HS-5 (cell line): ENCODE measurements at regions not wholly inside any gene's neighbourhood (a gene's known extent, or its start where the extent isn't known, plus 50 kb on each side); places are given as distances from the start of the nearest gene placed in this dataset.

ENCODE experiments used
- DNase-seq: peaks from one replicate; pipeline ENCODE4 v3.0.0-alpha.2; 2012; ENCODE audit warnings: low read depth

DNA sequence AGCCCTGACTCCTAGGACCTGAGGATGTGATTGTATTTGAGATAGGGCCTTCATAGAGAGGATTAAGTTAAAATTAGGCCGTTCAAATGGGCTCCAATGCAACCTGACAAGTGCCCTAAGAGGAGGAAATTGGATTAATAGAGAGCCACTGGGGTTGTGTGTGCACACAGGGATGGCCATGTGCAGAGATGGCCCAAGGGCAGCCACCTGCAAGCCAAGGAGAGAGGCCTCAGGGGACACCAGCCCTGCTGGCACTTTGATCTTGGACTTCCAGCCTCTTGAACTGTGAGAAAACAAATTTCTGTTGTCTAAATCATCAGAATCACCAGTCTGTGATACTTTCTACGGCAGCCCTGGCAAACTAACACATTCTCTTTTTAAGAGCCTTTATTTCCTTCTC, 598.8 kb downstream of the UTRN start:
- DNase-seq = no peak

DNA sequence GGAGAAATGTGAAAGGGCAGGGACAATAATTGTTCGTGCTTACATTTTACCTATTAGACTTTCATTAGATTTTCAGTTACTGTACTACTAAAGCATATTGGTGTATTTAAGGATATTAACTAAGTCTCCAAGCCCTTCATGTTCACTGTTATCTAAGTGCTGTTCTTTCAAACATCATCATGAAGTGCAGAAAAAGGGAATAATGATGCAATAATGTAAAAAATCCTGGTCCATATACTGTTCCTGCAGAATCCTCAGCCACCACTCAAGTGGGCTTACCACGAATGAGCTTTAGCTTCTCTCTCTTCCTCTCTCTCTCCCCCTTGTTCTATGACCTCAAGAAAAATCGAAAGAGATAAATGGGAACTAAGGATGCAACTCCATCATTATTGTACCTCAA, 600.7 kb downstream of the UTRN start:
- DNase-seq = no peak

DNA sequence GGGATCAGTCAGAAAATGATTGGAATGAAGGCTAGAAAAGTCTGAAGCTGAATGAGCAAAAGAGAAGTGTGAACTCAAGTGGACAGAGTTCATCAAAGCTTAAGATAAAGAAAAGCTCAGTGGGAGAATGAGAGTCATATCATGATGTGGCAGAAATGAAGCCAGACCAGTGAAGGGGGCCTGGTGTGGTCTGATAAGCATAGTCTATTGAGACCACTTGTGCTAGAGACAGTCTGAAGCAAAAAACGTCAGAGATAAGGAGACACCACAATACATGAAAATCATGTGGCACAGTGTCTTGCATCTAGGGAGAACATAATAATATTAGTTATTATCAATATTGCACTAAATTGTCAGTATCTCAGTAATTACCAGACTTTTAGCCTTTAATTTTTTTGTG, 601.5 kb downstream of the UTRN start:
- DNase-seq = no peak

DNA sequence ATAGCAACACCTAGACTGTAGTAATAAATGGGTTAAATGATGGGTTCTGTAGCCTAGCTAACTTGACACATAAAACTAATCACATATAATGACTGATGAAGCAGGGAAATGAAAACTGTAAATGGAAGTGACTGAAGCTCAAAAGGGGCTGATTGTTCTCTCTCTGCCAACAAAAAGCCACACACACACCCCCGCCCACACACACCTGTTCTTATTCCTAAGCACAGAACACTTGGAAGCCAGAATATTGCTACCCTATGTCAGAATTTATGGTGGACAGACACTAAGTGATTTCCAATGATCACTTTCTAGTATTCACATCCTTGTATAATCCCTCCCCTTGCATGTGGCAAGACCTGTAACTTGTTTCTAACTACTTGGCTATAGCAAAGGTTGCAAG, 603.5 kb downstream of the UTRN start:
- no peak for DNase-seq

DNA sequence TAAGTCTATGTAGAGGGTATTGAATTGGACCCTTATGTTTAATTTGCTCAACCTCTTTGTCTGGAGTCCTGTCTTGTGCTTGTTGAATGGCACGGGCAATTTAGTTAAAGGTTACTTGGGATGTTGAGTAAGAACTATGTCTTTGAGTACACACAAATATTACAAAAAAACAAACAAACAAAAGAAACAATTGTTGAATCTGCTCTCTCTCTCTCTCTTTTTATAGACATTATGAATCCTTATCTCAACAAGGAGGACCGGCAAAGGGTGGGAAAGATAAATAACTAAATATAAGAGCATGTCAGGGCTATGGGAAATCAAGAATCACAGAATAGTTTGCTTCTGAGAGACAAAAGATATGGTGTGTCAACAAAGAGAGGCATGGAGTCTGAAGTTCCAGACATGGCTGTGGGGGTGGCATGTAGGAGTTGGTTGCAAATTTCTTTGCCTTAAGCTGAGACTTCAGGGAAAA, 608.6 kb downstream of the UTRN start:
- DNase-seq = no peak

DNA sequence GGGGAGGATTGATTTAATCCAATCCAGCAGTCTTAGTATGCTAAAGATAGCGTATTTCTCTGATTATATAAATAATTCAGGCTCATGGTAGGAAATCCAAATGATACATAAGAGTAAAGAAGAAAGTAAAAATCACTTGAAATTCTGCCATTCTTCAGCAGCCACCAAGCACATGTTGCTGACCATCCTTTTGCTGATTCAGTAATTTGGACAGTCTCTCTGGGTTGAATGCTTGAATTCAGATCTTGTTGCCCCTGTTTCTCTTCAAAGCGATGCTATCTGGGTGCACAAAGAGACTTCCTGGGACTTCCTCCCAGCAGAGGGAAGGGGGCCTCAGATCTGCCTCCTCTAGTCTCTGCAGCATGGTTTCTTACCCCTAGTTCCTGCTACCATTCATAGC, 609.1 kb downstream of the UTRN start:
- no peak for DNase-seq

DNA sequence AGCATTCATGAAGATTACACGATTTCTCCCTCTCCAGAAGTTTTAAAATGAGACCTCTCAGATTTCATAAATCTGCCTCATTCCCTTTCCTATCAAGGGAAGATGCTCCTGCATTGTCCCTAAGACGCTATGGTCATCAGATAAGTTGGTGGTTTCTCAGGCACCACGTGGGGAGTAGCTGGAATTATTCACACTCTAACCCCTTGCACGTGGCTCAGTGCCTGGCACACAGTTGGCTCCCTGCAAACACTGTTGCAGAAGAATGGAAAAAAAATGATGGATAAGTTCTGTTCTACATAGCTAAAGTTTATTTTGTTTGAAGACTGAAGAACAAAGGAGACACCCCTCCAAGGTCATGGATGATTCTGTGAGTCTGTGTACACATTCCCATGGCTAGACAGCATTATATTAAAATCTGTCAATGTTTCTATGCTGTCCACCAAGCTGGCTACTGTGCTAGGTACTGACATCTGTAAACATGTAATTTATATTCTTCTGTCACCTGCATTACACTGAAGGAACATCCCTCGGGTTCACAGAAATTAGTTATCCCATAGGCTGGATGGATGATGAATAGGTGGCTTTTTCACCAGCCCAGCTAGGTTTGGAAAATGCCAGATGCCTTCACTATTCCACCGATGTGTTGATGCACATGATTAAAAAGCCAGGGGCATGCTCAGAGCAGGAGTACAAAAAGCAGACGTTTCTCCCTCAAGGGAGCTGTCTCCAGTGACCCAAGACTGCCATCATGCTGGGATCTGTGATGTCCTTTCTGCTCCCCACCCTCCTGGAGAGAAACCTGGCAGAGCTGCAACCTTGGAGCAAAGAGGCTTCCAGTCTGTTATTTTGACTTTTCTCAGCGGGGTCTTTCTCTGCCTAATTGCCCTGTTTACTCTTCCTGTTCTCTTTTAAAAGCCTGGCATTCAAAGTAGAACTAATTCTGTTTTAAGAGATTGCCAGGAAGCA, 610.5 kb downstream of the UTRN start:
- no peak for DNase-seq

DNA sequence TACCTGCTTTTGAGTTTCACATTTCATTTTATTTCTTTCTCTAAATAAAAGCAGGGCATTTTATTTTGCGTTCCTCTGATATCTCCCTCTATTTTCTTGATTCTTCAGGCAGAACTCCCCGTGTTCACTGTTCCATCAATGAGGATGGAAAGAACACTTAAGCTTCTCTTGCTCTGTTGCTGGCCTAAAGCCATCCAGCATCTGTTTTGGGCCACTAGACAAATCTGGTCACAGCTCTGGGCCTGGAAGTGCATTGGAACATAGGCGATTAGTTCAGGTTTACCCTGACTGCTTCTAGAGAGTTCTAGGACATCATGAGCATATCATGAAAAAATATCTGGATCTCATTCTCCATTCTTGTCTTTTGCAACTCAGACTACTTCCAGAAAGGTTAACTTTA, 611.2 kb downstream of the UTRN start:
- no peak for DNase-seq

DNA sequence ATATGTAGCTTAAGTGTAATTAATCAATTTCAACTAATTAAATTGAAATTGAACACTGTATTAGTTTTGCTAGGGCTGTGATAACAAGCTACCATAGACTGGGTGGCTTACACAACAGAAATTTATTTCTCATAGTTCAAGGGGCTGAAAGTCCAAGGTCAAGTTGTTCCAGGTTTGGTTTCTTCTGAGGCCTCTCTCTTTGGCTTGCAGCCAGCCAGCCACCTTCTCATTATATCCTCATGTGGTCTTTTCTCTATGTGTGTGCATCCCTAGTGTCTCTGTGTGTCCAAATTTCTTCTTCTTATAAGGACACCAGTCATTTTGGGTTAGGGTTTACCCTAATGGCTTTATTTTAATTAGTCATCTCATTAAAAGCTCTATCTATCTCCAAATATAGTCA, 611.7 kb downstream of the UTRN start:
- DNase-seq = no peak

DNA sequence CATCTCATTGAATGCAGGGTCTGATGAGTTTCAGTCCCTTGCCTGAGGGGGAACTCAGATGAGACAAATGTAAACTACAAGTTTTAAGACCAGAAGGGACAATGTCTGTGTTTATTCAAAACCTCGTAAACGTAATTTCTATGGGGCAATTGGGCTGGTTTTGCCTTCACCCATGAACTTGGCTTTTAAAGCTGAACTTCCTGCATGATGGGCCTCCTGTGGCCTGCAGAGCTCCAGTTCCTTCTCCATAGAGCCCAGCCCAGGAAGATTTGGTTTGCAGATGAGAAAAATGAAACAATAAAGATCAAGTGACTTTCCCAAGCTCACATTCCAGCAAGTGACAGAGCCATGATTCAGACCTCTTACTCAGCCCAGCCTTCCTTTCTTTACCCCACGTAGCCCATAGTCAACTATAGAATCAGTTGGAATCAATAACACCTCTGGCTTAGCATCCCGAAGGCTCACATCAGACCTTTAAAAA, 612.3 kb downstream of the UTRN start:
- DNase-seq = peak; percentile 95

DNA sequence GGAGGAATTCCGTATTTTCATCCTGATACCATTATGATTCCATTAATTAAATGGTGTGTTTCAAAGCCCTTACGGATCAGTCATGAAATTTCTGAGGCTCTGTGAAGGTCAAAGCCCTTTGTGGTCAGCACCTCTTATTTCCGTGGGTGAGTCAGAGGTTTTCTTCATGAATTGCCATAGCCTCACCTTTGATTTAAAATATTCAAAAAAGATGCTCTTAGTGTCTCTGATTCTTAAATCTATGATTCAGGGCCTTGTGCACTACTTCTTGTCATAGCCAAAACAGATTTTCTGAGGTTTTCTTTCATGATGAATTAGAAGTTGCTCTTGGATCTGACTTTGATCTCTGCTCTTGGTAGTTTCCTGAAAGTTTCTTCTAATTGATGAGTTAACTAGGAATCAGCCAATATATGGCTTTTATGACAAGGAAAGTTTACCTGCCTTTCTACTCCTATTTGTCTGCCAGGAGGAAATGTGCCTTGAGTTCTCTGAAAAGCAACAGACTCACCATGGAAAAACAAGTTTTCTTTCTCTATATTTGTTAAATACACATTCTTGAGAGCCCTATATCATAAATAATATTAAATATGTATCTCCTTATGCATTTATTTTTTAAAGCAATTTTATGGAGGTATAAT, 613.0 kb downstream of the UTRN start:
- DNase-seq = no peak

DNA sequence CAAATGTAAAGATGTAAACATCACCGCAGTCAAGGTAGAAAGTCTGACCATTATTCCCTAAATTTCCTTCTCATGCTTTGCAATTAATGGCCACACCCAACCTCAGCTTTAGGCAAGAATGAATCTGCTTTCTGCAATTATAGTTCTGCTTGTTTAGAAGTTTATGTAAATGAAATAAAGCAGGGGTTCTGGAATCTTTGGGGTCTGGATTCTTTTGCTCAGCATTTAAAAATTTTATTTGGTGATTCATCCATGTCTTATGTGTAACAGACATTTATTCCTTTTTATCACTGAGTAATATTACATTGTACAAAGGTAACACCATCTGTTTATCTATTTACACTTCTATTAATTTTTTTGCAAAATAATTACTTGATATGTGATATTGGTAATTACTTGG, 613.6 kb downstream of the UTRN start:
- no peak for DNase-seq

DNA sequence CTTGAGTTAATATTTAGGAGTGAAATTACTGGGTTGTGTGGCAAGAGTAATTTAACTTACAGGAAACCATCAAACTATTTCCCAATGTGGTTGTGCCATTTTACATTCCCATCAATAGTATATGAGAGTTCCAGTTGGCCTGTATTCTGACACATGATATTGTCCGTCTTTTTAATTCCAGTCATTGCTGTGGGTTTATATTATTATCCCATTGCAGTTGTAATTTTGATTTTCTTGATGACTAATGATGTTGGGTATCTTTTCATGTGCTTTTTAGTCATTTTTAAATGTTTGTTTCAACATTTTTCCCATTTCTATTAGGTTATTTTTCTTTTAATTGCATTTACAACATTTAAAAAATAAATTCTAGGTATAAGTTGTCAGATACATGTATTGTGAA, 614.0 kb downstream of the UTRN start:
- peak; percentile 73 for DNase-seq

DNA sequence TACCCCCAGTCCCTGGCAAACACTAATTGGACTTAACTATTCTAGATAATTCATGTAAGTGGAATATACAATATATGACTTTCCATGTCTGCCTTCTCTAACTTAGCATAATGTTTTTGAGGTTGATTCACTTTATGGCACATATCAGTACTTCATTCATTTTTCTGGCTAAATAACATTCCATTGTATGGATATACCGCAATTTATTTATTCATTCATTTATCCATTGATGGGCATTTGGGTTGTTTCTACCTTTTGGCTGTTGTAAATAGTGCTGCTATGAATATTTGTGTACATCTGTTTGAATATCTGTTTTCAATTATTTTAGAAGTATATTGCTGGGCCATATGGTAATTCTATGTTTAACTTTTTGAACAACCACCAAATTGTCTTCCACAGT, 616.3 kb downstream of the UTRN start:
- no peak for DNase-seq

DNA sequence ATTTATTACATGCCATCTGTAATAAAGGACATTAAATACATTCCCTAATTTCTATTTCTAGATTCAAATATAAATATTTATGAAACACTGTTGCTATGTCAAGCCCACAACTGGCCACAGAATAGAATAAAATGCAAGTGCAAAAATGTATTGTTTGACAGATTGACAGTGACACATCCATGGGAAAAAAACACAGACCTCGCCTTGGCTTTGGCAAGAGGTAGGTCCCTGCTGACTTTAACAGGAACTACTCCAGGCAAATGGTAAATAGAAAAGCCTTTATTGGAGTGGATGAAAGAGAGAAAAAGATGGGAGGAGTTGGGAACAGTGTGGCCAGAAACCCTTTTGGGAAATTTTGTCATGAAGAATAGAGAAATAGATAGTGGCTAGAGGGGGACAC, 622.9 kb downstream of the UTRN start:
- no peak for DNase-seq

DNA sequence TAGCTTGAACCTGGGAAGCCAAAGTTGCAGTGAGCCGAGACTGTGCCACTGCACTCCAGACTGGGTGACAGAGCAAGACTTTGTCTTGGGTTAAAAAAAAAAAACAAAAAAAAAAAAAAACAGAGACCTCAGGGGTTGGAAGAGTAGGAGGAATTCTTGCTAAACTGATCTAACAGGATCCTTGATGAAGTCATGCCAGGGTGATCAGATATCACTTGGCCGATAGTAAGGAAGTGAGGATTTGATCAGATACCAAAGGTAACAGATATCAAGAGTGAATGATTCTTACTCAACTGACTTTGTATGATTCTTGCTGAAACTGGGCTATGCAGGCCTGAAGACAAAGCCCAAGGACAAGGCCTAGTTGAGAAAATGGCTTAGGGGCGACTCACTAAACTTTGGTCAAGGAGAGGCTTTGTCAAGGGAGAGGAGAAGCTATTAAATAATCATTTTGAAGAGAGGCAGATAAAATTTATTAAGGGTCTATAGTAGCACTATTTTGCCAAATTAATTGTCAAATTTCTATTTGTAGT, 624.7 kb downstream of the UTRN start:
- no peak for DNase-seq

DNA sequence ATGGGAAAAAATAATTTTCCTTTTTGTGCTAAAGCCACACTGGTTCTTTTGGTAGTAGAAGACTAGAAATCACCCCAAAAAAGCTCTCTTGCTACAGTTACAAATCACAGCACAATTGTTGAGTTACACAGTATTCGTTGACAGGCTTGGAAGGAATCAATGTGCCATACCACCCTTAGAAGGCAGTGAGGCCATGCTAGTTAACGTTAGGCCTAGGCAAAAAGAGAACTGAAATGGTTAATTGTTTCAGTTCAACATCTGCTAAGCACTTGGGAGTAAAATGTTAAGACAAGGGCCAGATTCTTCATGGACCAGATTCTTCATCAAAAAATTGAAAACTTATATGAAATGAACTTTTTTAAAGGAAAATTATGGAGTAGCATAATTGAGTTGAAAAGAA, 626.2 kb downstream of the UTRN start:
- DNase-seq = no peak

DNA sequence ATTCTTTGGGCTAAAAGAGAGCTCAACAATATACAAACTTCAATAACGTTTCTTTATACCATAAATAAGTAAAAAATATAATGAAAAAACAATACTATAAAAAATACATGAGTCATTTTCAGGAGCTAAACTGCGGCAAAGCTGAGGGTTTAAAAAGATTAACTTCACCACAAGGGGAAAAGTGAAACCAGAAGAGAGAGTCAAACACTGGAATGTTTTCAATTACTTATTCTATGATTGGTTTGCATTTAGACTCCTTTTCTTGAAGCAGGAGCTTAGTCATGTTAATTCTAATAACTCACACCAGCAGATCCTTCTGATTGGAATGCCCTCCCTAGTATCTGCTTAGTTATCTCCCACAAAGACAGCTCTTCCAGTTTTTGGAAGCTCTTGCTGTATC, 627.3 kb downstream of the UTRN start:
- peak; percentile 70 for DNase-seq

DNA sequence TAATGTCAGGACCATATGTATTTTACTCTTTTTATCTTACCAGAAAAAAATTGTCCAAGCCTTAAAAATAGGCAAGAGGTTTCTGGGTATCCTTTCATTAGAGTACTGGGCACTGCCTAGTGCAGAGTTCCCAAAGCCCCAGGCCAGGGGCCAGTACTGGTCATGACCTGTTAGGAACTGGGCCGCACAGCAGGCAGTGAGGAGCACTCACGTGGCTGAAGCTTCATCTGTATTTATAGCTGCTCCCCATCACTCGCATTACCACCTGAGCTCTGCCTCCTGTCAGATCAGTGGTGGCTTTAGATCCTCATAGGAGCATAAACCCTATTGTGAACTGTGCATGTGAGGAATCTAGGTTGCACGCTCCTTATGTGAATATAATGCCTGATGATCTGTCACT, 632.9 kb downstream of the UTRN start:
- no peak for DNase-seq

DNA sequence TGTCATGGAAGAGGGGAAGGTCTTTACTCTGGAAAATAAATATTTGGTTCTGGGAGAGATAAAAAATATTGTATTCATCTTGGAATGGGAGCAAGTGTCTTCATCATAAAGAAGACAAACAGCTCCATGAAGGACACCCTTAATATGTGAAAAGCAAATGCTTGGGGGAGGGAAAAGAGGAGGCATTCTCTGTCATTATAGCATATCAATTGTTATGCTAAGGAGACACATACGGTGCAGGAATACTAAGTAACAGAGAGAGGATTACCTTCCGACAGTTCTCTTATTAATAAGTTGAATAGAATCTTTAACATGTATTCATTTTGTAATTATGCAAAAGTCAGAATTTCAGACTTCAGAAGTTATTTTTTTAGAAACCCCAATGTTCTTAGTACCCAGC, 634.4 kb downstream of the UTRN start:
- no peak for DNase-seq

DNA sequence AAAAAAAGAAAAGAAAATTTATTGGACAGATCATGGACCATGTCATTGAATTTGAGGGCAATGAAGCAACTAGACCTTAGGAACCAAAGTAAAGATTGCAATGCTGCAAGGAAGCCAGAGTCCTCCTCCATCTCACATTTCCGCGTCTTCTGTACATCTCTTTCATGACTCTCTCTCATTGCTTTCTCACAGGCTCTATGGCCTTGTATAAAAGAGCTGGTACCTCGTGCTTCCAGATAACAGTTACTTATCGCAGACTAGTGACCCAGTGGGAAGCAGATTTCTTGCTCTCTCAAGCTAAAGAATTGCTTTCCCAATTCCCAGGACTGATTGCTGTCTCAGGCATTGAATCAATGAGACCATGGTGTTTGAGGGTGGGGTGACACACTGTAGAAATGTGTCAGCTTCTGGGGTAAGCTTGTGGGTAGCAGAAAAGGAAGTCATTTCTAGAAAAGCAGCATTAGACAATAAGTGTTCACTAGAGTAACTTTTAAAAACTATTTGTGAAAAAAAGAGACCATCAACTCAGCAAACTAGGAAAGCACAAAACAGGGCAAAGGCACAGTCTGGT, 635.3 kb downstream of the UTRN start:
- no peak for DNase-seq

DNA sequence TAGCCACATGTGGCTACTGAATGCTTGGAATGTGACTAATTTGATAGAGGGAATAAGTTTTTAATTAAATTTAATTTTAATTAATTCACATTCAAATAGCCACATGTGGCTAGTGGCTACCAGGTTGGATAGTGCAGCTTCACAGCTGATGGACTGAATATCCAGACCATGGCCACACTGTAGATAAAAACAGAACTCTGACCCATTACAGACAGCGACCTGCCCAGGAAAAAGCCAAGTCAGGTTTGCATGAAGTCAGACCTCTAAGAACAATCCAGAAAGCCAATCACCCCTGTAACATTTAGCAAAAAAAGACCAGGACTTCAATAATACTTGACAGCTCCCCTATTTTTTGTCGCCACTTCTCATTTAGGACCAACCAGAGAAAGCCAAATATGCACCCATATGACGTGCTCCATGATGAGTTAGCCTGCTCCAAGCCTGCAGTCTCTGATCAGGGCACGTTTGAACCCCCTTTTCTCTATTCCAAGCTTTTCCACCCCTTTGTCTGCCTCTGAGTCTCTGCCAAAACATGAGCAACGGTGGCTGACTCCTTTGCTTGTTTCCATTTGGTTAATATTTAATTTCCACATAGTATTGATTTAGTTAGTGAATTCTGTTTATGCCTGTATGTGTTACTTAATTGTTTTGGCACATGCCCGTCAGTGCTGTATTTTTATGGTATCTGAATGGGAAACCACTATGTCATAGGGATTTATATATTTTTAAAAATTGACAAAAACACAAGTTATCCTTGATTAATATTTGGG, 636.3 kb downstream of the UTRN start:
- no peak for DNase-seq
